ENCODE measurements at regions not wholly inside any gene's neighbourhood (a gene's known extent, or its start where the extent isn't known, plus 50 kb on each side); places are given as distances from the start of the nearest gene placed in this dataset.

GRCh38 chr2:167550448-167550847 lies 662.2 kb downstream of the XIRP2 start:
- H3K9me3 Mint-ChIP-seq, result peaks cover 25% of the 10 kb centered on the region
- no peaks in the 10 kb centered on the region for H3K4me1 Mint-ChIP-seq (ENCODE audit: low read depth)
- no peak for DNase-seq
- TF ChIP-seq, protein P1, sequence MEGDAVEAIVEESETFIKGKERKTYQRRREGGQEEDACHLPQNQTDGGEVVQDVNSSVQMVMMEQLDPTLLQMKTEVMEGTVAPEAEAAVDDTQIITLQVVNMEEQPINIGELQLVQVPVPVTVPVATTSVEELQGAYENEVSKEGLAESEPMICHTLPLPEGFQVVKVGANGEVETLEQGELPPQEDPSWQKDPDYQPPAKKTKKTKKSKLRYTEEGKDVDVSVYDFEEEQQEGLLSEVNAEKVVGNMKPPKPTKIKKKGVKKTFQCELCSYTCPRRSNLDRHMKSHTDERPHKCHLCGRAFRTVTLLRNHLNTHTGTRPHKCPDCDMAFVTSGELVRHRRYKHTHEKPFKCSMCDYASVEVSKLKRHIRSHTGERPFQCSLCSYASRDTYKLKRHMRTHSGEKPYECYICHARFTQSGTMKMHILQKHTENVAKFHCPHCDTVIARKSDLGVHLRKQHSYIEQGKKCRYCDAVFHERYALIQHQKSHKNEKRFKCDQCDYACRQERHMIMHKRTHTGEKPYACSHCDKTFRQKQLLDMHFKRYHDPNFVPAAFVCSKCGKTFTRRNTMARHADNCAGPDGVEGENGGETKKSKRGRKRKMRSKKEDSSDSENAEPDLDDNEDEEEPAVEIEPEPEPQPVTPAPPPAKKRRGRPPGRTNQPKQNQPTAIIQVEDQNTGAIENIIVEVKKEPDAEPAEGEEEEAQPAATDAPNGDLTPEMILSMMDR (IDR thresholded peaks at IDR 0.05), result peak; percentile 48; the same call in 1 of the 2 replicates
- no peak overlapping the region for H3K27ac Mint-ChIP-seq
- H3K27me3 Mint-ChIP-seq (ENCODE audit: insufficient read depth), result no peaks in the 10 kb centered on the region
- H3K4me3 Mint-ChIP-seq, result no peak overlapping the region
- no peaks in the 10 kb centered on the region for H3K36me3 Mint-ChIP-seq (ENCODE audit: low read depth)

- H3K9me3 Mint-ChIP-seq, result peaks cover 14% of the 10 kb centered on the region
- no peaks in the 10 kb centered on the region; the same call in 1 of the 2 replicates for H3K27me3 Mint-ChIP-seq (ENCODE audit: insufficient read depth)
- no peaks in the 10 kb centered on the region for H3K4me1 Mint-ChIP-seq (ENCODE audit: low read depth)
- TF ChIP-seq, protein P1 (IDR thresholded peaks at IDR 0.05), result no peak
- no peak overlapping the region for H3K4me3 Mint-ChIP-seq
- no peak overlapping the region for H3K27ac Mint-ChIP-seq
- no peak for DNase-seq
- H3K36me3 Mint-ChIP-seq (ENCODE audit: low read depth), result no peaks in the 10 kb centered on the region
Measured at GRCh38 chr2:167548396-167548795, 660.1 kb downstream of the XIRP2 start.

DNA sequence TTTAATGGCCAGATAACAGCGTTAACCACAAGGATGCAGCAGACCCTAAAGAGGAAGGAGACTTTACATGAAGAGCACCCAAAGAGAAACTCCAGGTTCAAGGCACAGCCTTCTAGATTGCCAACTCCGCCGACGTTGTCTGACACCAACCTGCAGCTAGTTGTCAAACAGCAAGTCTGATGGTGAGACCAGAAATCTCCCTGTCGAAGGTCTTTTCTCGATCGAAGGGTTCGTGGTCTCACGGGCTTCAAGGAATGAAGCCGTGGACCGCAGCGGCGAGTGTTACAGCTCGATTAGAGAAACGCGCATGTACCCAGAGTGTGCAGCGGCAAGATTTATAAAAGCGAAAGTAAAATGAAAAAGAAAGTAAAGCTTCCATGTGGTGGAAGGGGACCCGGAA lies 656.3 kb downstream of the XIRP2 start:
- Mint-ChIP-seq H3K27ac (no peak overlapping the region), H3K36me3 (ENCODE audit: low read depth) (no peaks in the 10 kb centered on the region), H3K4me1 (ENCODE audit: low read depth) (no peaks in the 10 kb centered on the region), H3K9me3 (peaks cover 11% of the 10 kb centered on the region), H3K4me3 (peak overlapping the region; percentile 77), H3K27me3 (ENCODE audit: insufficient read depth) (no peaks in the 10 kb centered on the region; the same call in 1 of the 2 replicates)
- no peak for DNase-seq
- TF ChIP-seq, protein P1 (IDR thresholded peaks at IDR 0.05), result no peak

DNA sequence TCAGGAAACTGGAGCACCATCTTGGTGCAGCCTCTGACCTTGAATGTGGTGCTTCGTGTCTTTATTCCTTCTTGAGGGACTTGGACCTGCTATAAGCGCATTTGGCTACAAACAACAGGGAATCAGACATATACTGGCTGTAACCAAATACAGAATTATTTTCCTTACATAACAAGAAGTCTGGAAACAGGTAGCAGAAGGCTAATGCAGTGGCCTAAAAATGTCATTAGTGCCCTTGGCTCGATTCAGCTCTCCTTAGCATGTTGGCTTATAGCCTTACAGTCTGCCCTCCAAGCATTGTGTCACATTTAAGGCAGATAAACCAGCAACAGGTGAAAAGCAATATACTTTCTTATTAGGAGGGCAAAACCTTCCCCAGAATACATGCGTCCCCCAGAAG lies 655.4 kb downstream of the XIRP2 start:
- TF ChIP-seq, protein P1 (IDR thresholded peaks at IDR 0.05), result no peak
- Mint-ChIP-seq H3K4me1 (ENCODE audit: low read depth) (no peaks in the 10 kb centered on the region), H3K4me3 (no peak overlapping the region), H3K27ac (no peak overlapping the region), H3K36me3 (ENCODE audit: low read depth) (no peaks in the 10 kb centered on the region), H3K27me3 (ENCODE audit: insufficient read depth) (no peaks in the 10 kb centered on the region; the same call in 1 of the 2 replicates), H3K9me3 (peaks cover 11% of the 10 kb centered on the region)
- no peak for DNase-seq

GRCh38 chr2:167537743-167538142 lies 649.5 kb downstream of the XIRP2 start:
- H3K4me1 Mint-ChIP-seq (ENCODE audit: low read depth), result no peaks in the 10 kb centered on the region
- no peak overlapping the region for H3K4me3 Mint-ChIP-seq
- H3K27me3 Mint-ChIP-seq (ENCODE audit: insufficient read depth), result peaks cover 1% of the 10 kb centered on the region; the same call in 1 of the 2 replicates
- no peaks in the 10 kb centered on the region for H3K36me3 Mint-ChIP-seq (ENCODE audit: low read depth)
- peaks cover 40% of the 10 kb centered on the region for H3K9me3 Mint-ChIP-seq
- no peak overlapping the region for H3K27ac Mint-ChIP-seq
- no peak for DNase-seq
- TF ChIP-seq, protein P1 (IDR thresholded peaks at IDR 0.05), result no peak

GRCh38 chr2:167534443-167534842 lies 646.2 kb downstream of the XIRP2 start:
- TF ChIP-seq, protein P1 (IDR thresholded peaks at IDR 0.05), result no peak
- H3K36me3 Mint-ChIP-seq (ENCODE audit: low read depth), result no peaks in the 10 kb centered on the region
- H3K4me3 Mint-ChIP-seq, result no peak overlapping the region
- peaks cover 1% of the 10 kb centered on the region; the same call in 1 of the 2 replicates for H3K27me3 Mint-ChIP-seq (ENCODE audit: insufficient read depth)
- peaks cover 53% of the 10 kb centered on the region for H3K9me3 Mint-ChIP-seq
- no peak for DNase-seq
- H3K4me1 Mint-ChIP-seq (ENCODE audit: low read depth), result no peaks in the 10 kb centered on the region
- no peak overlapping the region for H3K27ac Mint-ChIP-seq

Data from HFFc6 (cell line).